Natural killer cell (primary cell): ENCODE measurements at regions not wholly inside any gene's neighbourhood (a gene's known extent, or its start where the extent isn't known, plus 50 kb on each side); places are given as distances from the start of the nearest gene placed in this dataset.

Source experiments
- ATAC-seq, 3 donors: fragments of 150-1000 bp in 2 of 3; fragments of 200-7000 bp in 1 of 3; cut with Tn5 transposase; 1 replicate in 1 of 3; 2 replicates in 2 of 3; pipeline ENCODE4 v1.10.0; 2021; ENCODE audit warnings: mild to moderate bottlenecking in 2 of 3, moderate library complexity in 2 of 3
- DNase-seq, 2 donors: peaks; one replicate each; pipeline versions ENCODE4 v3.0.0 to v3.0.0-alpha.2; 2013 to 2021; ENCODE audit warnings: mixed read lengths in 1 of 2
- H3K27ac ChIP-seq: one replicate; pipeline ENCODE4 v1.5.1; 2013; ENCODE audit warnings: mild to moderate bottlenecking, low read length
- H3K27me3 ChIP-seq: one replicate; pipeline ENCODE4 v1.6.1; 2013; ENCODE audit warnings: low read length; ENCODE audit not compliant: control insufficient read depth, insufficient read depth
- H3K36me3 ChIP-seq: one replicate; pipeline ENCODE4 v1.6.1; 2013; ENCODE audit warnings: low read length; ENCODE audit not compliant: control insufficient read depth, insufficient read depth
- H3K4me1 ChIP-seq: one replicate; pipeline ENCODE4 v1.6.1; 2013; ENCODE audit warnings: low read length; ENCODE audit not compliant: control insufficient read depth, insufficient read depth
- H3K4me3 ChIP-seq: one replicate; pipeline ENCODE4 v1.5.1; 2013; ENCODE audit warnings: low read length
- H3K9me3 ChIP-seq: one replicate; pipeline ENCODE4 v1.6.1; 2013; ENCODE audit warnings: low read length; ENCODE audit not compliant: control insufficient read depth, insufficient read depth
- H3K27ac Mint-ChIP-seq, 2 donors: one replicate each; pipeline ENCODE4 v1.8.0; 2022; ENCODE audit warnings: mild to moderate bottlenecking in 2 of 2, mixed read lengths in 2 of 2, moderate library complexity in 1 of 2
- H3K27me3 Mint-ChIP-seq, 2 donors: one replicate each; pipeline ENCODE4 v1.8.0; 2022; ENCODE audit warnings: low read depth in 2 of 2, mixed read lengths in 2 of 2
- H3K36me3 Mint-ChIP-seq: one replicate; pipeline ENCODE4 v1.8.0; 2022; ENCODE audit warnings: mixed read lengths
- H3K4me1 Mint-ChIP-seq, 2 donors: one replicate each; pipeline ENCODE4 v1.8.0; 2022; ENCODE audit warnings: mixed read lengths in 2 of 2
- H3K4me3 Mint-ChIP-seq: one replicate; pipeline ENCODE4 v1.8.0; 2022; ENCODE audit warnings: mild to moderate bottlenecking, moderate library complexity, mixed read lengths
- H3K9me3 Mint-ChIP-seq, 2 donors: one replicate each; pipeline ENCODE4 v1.8.0; 2022; ENCODE audit warnings: mixed read lengths in 2 of 2
- WGBS: methylation state at CpG from one replicate; pipeline ENCODE4 v1.1.7; 2013; ENCODE audit warnings: missing lambda C conversion rate; ENCODE audit not compliant: insufficient coverage; 5-methylcytosine and 5-hydroxymethylcytosine counted together
- intact Hi-C: fragments of 100-400 bp; cut with micrococcal nuclease; formaldehyde crosslinking; loops from one replicate; pipeline ENCODE4 v1.14.2; 2022
- TF ChIP-seq, protein P1 (sequence below): fragments of 200-600 bp; IDR thresholded peaks from one replicate; pipeline ENCODE4 v1.8.0; 2022; ENCODE audit warnings: antibody characterized with exemption

DNA sequence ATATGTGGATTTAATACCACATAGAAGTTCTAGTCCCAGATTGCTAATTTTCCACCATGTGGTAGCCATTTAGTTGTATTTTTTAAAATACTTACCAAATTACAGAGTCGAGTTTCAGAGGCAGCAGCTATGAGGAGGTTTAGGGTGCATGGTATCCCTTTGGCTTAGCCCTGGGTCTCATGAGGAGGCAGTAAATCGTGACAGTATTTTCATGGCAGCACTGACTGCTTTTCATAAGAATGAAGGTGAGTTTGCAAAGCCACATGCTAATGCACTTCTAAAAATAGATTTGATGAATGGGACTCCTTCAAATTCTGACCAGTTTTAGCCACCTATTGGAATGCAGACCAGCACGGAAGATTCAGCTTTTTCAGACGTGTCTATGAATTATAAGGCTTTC, 114.0 kb upstream of the FRG1 start:
- WGBS: 78% methylated on average over 4 of the region's 4 CpGs
- no peak overlapping the region for H3K27ac Mint-ChIP-seq
- Histone ChIP-seq H3K4me3 (no peak overlapping the region), H3K27ac (no peak overlapping the region), H3K27me3 (no peaks in the 10 kb centered on the region), H3K4me1 (no peaks in the 10 kb centered on the region), H3K9me3 (no peaks in the 10 kb centered on the region), H3K36me3 (no peaks in the 10 kb centered on the region)
- no peak for ATAC-seq
- H3K4me1 Mint-ChIP-seq: no peaks in the 10 kb centered on the region
- TF ChIP-seq, protein P1, sequence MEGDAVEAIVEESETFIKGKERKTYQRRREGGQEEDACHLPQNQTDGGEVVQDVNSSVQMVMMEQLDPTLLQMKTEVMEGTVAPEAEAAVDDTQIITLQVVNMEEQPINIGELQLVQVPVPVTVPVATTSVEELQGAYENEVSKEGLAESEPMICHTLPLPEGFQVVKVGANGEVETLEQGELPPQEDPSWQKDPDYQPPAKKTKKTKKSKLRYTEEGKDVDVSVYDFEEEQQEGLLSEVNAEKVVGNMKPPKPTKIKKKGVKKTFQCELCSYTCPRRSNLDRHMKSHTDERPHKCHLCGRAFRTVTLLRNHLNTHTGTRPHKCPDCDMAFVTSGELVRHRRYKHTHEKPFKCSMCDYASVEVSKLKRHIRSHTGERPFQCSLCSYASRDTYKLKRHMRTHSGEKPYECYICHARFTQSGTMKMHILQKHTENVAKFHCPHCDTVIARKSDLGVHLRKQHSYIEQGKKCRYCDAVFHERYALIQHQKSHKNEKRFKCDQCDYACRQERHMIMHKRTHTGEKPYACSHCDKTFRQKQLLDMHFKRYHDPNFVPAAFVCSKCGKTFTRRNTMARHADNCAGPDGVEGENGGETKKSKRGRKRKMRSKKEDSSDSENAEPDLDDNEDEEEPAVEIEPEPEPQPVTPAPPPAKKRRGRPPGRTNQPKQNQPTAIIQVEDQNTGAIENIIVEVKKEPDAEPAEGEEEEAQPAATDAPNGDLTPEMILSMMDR: no peak
- no peak overlapping the region for H3K4me3 Mint-ChIP-seq
- intact Hi-C loops: no loop called here
- no peaks in the 10 kb centered on the region for H3K27me3 Mint-ChIP-seq
- peaks cover 0 to 4% of the 10 kb centered on the region in 2 donors for H3K9me3 Mint-ChIP-seq
- no peaks in the 10 kb centered on the region for H3K36me3 Mint-ChIP-seq
- no peak for DNase-seq

DNA sequence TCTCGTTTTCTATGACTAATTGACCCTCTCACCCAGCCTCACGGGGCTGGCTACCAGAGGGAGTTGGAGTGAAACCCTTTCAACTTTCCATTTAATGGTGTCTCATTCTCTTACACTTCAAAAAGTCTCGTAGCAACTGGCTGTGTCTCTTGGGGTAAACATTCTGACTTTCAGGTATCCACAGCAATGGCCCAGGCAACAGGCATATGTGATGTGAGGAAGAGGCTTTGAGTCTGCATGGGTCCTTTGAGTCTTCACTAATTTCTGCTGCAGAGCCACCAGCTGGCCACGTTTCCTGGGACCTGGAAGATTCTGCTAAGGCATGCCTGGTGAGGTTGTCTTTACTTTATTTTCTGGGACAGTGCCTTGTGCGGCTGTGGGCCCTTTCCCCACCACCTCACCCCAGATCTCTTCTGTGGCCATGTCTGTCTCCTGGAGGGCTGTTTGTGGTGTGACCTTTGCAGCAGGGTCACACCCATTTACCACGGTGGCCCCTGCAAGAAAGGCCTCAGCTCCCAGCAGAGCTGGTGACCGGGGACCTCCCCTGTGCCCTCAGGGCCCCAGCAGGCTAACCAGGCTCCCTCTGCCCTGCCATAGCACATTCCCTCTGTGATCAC, 112.5 kb upstream of the FRG1 start:
- Histone ChIP-seq H3K27me3 (no peaks in the 10 kb centered on the region), H3K36me3 (no peaks in the 10 kb centered on the region), H3K27ac (no peak overlapping the region), H3K9me3 (no peaks in the 10 kb centered on the region), H3K4me3 (no peak overlapping the region), H3K4me1 (no peaks in the 10 kb centered on the region)
- TF ChIP-seq, protein P1: no peak
- intact Hi-C loops: no loop called here
- Mint-ChIP-seq H3K4me3 (no peak overlapping the region), H3K27ac (no peak overlapping the region), H3K4me1 (no peaks in the 10 kb centered on the region), H3K9me3 (peaks cover 0 to 4% of the 10 kb centered on the region in 2 donors), H3K36me3 (no peaks in the 10 kb centered on the region), H3K27me3 (no peaks in the 10 kb centered on the region)
- 62% methylated on average over 7 of the region's 7 CpGs for WGBS
- DNase-seq: no peak
- no peak for ATAC-seq

DNA sequence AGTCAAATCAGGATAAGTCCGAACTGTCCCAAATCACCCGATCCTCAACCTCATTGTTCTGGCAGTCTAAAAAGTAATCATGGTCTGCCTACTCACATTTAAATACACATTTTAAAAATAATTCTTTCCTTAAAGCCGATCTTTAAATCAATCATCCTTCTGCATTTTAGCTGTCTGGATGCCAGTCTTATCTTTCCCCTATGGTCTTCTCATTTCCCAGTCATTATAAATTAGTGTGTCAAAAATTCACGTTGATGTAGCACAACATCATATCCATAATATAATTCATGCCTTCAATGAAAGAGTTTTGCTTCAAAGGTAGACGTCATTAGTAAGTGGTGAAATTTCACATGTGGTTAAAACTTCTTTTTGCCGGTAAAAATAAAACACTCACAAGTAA, 108.1 kb upstream of the FRG1 start:
- peaks cover 0 to 4% of the 10 kb centered on the region in 2 donors for H3K4me1 Mint-ChIP-seq
- Histone ChIP-seq H3K27me3 (no peaks in the 10 kb centered on the region), H3K27ac (no peak overlapping the region), H3K4me3 (no peak overlapping the region), H3K9me3 (no peaks in the 10 kb centered on the region), H3K36me3 (no peaks in the 10 kb centered on the region), H3K4me1 (no peaks in the 10 kb centered on the region)
- no peak overlapping the region for H3K4me3 Mint-ChIP-seq
- no peaks in the 10 kb centered on the region for H3K27me3 Mint-ChIP-seq
- intact Hi-C loops: no loop called here
- H3K27ac Mint-ChIP-seq: no peak overlapping the region
- no peak for DNase-seq
- peaks cover 3 to 6% of the 10 kb centered on the region in 2 donors for H3K9me3 Mint-ChIP-seq
- TF ChIP-seq, protein P1: no peak
- WGBS: 97% methylated on average over 3 of the region's 6 CpGs
- H3K36me3 Mint-ChIP-seq: no peaks in the 10 kb centered on the region
- ATAC-seq: no peak

DNA sequence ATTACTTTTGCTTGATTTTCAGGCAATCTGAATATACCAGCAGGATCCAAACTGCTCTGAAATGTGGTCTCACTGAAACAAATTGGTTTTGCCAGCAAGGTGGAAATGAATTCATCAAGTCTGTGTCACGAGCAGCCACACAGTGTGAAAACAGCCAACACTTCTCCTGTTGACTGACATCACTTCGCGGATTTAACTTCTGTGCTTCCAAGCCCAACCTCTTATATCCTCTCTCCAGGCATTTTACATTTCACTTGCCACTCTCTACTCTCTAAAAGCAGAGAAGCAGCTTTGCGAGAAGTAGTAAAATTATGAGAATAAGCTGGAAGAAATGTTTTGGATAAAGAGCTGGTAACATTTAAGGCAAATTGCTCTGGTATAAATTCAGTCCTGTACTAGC, 106.1 kb upstream of the FRG1 start:
- ATAC-seq: no peak
- no peak overlapping the region for H3K4me3 Mint-ChIP-seq
- no peaks in the 10 kb centered on the region for H3K9me3 ChIP-seq
- H3K27ac Mint-ChIP-seq: no peak overlapping the region
- H3K4me1 ChIP-seq: no peaks in the 10 kb centered on the region
- H3K27me3 ChIP-seq: no peaks in the 10 kb centered on the region
- peaks cover 0 to 4% of the 10 kb centered on the region in 2 donors for H3K4me1 Mint-ChIP-seq
- TF ChIP-seq, protein P1: no peak
- DNase-seq: no peak
- WGBS: 85% methylated on average over 3 of the region's 4 CpGs
- peaks cover 3 to 4% of the 10 kb centered on the region in 2 donors for H3K9me3 Mint-ChIP-seq
- H3K27me3 Mint-ChIP-seq: no peaks in the 10 kb centered on the region
- no peak overlapping the region for H3K4me3 ChIP-seq
- no peaks in the 10 kb centered on the region for H3K36me3 ChIP-seq
- H3K27ac ChIP-seq: no peak overlapping the region
- no peaks in the 10 kb centered on the region for H3K36me3 Mint-ChIP-seq
- intact Hi-C loops: no loop called here
